MCF 10A (cell line): ENCODE measurements at regions not wholly inside any gene's neighbourhood (a gene's known extent, or its start where the extent isn't known, plus 50 kb on each side); places are given as distances from the start of the nearest gene placed in this dataset.

Experiments used
- BruUV-seq: library from RNA; stranded (reverse); fragments of 400-500 nt; replicated peaks from 2 replicates; lab custom pipeline; 2021; lab: Mats Ljungman, UMichigan
- CTCF ChIA-PET: fragments of 300-600 bp; sonication (Branson Sonifier 250); formaldehyde crosslinking; extraction: SDS; loops from one replicate; lab custom pipeline; 2021; ENCODE audit warnings: antibody characterized with exemption, inconsistent platforms; lab: Yijun Ruan, JAX
- POLR2A ChIA-PET: fragments of 300-600, 350-650 bp; sonication (Branson Sonifier 250); formaldehyde crosslinking; extraction: SDS; loops from one replicate; lab custom pipeline; 2020; ENCODE audit warnings: antibody characterized with exemption, inconsistent platforms; lab: Yijun Ruan, JAX
- DNase-seq: peaks from one replicate; pipeline ENCODE4 v3.0.0-alpha.2; 2018; ENCODE audit not compliant: unreplicated experiment
- H3K27ac Mint-ChIP-seq: one replicate; pipeline ENCODE4 v1.8.0; 2022; ENCODE audit warnings: mild to moderate bottlenecking, low read depth, mixed read lengths; ENCODE audit not compliant: unreplicated experiment
- H3K27me3 Mint-ChIP-seq: one replicate; pipeline ENCODE4 v1.8.0; 2022; ENCODE audit warnings: mixed read lengths; ENCODE audit not compliant: insufficient read depth, unreplicated experiment
- H3K36me3 Mint-ChIP-seq: one replicate; pipeline ENCODE4 v1.8.0; 2022; ENCODE audit warnings: mild to moderate bottlenecking, moderate library complexity, mixed read lengths; ENCODE audit not compliant: insufficient read depth, unreplicated experiment
- H3K4me1 Mint-ChIP-seq: one replicate; pipeline ENCODE4 v1.8.0; 2022; ENCODE audit warnings: mixed read lengths; ENCODE audit not compliant: insufficient read depth, unreplicated experiment
- H3K4me3 Mint-ChIP-seq: one replicate; pipeline ENCODE4 v1.8.0; 2022; ENCODE audit warnings: mild to moderate bottlenecking, moderate library complexity, mixed read lengths; ENCODE audit not compliant: unreplicated experiment
- H3K9me3 Mint-ChIP-seq: one replicate; pipeline ENCODE4 v1.8.0; 2022; ENCODE audit warnings: mixed read lengths; ENCODE audit not compliant: unreplicated experiment
- CTCF ChIP-seq: fragments of 200-600 bp; IDR thresholded peaks from one replicate; pipeline ENCODE4 v1.8.0; 2022; ENCODE audit warnings: antibody characterized with exemption, mild to moderate bottlenecking; ENCODE audit not compliant: unreplicated experiment
- intact Hi-C: fragments of 100-400 bp; cut with micrococcal nuclease; formaldehyde crosslinking; loops from 2 replicates; pipeline ENCODE4 v1.14.1; 2022

GRCh38 chr1:222019029-222019428, 277.1 kb upstream of the DUSP10 start:
- Mint-ChIP-seq H3K9me3 (no peaks in the 10 kb centered on the region), H3K27ac (no peak overlapping the region), H3K4me3 (no peak overlapping the region), H3K4me1 (no peaks in the 10 kb centered on the region), H3K36me3 (no peaks in the 10 kb centered on the region), H3K27me3 (no peaks in the 10 kb centered on the region)
- intact Hi-C loops, result no loop called here
- TF ChIP-seq CTCF, result no peak
- BruUV-seq, result no TSS peak
- POLR2A ChIA-PET, result interaction anchor here (0.5 to 1.2 kb wide), 2 partner anchors 10 to 13 kb away, joined by 3 read pairs; no protein-coding TSS in a partner anchor
- CTCF ChIA-PET, result interaction anchor here (0.6 to 2.2 kb wide), 7 partner anchors 9 to 556 kb away, joined by 3 to 8 read pairs (median 3); no protein-coding TSS in a partner anchor
- no peak for DNase-seq

DNA sequence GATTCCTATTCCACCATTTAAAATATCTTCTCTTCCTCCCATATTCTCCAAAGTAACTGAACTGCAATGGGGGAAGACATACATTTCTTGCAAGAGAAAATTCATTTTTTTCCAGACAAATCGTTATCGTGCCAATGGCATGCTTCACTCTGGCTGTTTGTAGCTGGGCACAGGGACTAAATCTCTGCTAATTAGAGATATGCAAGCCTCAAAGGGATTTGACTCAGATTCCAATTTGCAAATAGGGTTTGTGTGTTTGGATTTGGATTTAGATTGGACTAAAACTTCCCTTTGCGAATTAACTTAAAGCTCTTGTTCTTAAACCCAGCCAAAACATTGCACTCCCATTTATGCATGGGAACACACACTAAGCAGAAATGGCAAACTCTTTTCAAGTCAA, 276.2 kb upstream of the DUSP10 start:
- Mint-ChIP-seq H3K4me3 (no peak overlapping the region), H3K9me3 (no peaks in the 10 kb centered on the region), H3K4me1 (no peaks in the 10 kb centered on the region), H3K27ac (no peak overlapping the region), H3K27me3 (no peaks in the 10 kb centered on the region), H3K36me3 (no peaks in the 10 kb centered on the region)
- TF ChIP-seq CTCF, result no peak
- no peak for DNase-seq
- ChIA-PET CTCF (interaction anchor here (0.7 to 2.9 kb wide), 5 partner anchors 9 to 540 kb away, joined by 3 to 13 read pairs (median 3); no protein-coding TSS in a partner anchor), POLR2A (interaction anchor here (1.2 kb wide), 1 partner anchor 14 kb away, joined by 3 read pairs; no protein-coding TSS in a partner anchor)
- intact Hi-C loops, result no loop called here
- no TSS peak for BruUV-seq

DNA sequence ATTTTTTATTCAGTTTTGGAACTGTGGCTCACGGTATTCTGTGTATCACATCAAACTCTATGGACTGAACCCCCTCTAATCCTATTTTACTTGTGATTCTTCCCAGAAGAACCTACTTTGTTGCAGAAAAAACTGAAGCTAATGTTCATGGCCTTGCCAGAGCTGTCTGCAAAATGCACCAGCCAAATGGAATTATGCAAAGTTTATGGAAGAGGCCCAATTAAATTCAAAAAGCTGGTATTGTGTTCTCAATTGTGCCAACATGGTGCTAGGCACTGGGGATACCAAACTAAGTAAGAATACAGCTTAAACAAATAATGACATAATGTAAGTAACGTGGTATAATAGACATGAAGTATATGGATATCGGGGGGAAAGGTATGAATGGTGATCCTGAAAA, 273.8 kb upstream of the DUSP10 start:
- Mint-ChIP-seq H3K36me3 (no peaks in the 10 kb centered on the region), H3K27ac (no peak overlapping the region), H3K4me3 (no peak overlapping the region), H3K4me1 (no peaks in the 10 kb centered on the region), H3K27me3 (no peaks in the 10 kb centered on the region), H3K9me3 (no peaks in the 10 kb centered on the region)
- no peak for TF ChIP-seq CTCF
- no peak for DNase-seq
- no TSS peak for BruUV-seq
- ChIA-PET POLR2A (interaction anchor here (1.2 kb wide), 1 partner anchor 274 kb away, joined by 5 read pairs; the partner anchor contains the start of gene DUSP10), CTCF (interaction anchor here (0.5 to 2.9 kb wide), 7 partner anchors 7 to 1431 kb away, joined by 3 to 18 read pairs (median 4); no protein-coding TSS in a partner anchor)
- intact Hi-C loops, result no loop called here

DNA sequence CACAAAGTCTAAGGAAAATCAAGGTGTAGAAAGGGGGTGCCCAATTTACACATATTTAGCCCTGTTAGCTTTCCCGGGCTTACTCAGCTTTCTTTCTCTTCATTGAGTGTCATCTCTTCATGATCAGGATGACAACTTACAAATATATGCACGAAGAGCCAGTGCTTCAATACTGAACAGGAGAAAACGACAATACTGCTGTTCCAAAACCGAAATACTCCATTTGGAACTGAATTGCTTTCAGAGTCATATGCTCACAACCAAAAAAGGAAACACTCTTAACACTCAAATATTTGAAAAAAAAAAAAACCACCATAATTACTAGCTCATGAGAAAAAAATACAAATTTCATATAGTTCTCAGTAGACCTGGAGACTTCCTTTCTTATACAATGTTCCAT, 272.1 kb upstream of the DUSP10 start:
- H3K4me1 Mint-ChIP-seq, result no peaks in the 10 kb centered on the region
- ChIA-PET POLR2A (interaction anchor here (0.6 to 1.2 kb wide), 4 partner anchors 58 to 272 kb away, joined by 3 read pairs; partner anchors contain the start of gene DUSP10), CTCF (interaction anchor here (0.6 to 1.7 kb wide), 12 partner anchors 9 to 1204 kb away, joined by 3 to 13 read pairs (median 4); no protein-coding TSS in a partner anchor)
- TF ChIP-seq CTCF, result no peak
- intact Hi-C loops, result no loop called here
- BruUV-seq, result no TSS peak
- H3K9me3 Mint-ChIP-seq, result no peaks in the 10 kb centered on the region
- no peaks in the 10 kb centered on the region for H3K27me3 Mint-ChIP-seq
- H3K36me3 Mint-ChIP-seq, result no peaks in the 10 kb centered on the region
- no peak overlapping the region for H3K27ac Mint-ChIP-seq
- no peak for DNase-seq
- H3K4me3 Mint-ChIP-seq, result no peak overlapping the region
